ENCODE measurements at regions not wholly inside any gene's neighbourhood (a gene's known extent, or its start where the extent isn't known, plus 50 kb on each side); places are given as distances from the start of the nearest gene placed in this dataset.

- CTCF ChIA-PET (ENCODE audit: low intra/inter-chr PET ratio, low total read pairs): no interaction called here
- Histone ChIP-seq H4K20me1 (ENCODE audit: insufficient read depth, low read length) (no peaks in the 10 kb centered on the region), H3K79me2 (ENCODE audit: insufficient read depth, low read length) (no peaks in the 10 kb centered on the region), H2AFZ (ENCODE audit: low read length) (no peak overlapping the region), H3K9ac (ENCODE audit: insufficient read depth, low read depth, low read length) (no peak overlapping the region), H3K4me3 (replicated peaks in 1 of 3; ENCODE audit: insufficient read depth in 1 of 3, low read depth in 2 of 3, low read length in 3 of 3) (no peak overlapping the region), H3K4me1 (ENCODE audit: insufficient read depth, low read length) (no peaks in the 10 kb centered on the region), H3K36me3 (replicated peaks in 1 of 2; ENCODE audit: control insufficient read depth in 1 of 2, insufficient read depth in 2 of 2, low read length in 2 of 2) (no peaks in the 10 kb centered on the region), H3K27me3 (ENCODE audit: control insufficient read depth in 1 of 2, insufficient read depth in 2 of 2, low read length in 2 of 2) (no peaks in the 10 kb centered on the region; a peak in 1 of 5 replicates), H3K27ac (ENCODE audit: extremely low read length, insufficient read depth, low read length) (no peak overlapping the region), H3K9me3 (ENCODE audit: low read length) (no peaks in the 10 kb centered on the region), H3K4me2 (ENCODE audit: low read depth, low read length) (no peak overlapping the region)
- in situ Hi-C loops (cut with HindIII; ENCODE audit: extremely low pct_ligation_motif_present, low pct_unique_long_range_greater_than_20kb) (no loop called here), intact Hi-C loops (cut with micrococcal nuclease; ENCODE audit: unreplicated experiment) (no loop called here)
- DNase-seq (ENCODE audit: low spot score): no peak
- peak; percentile 60 to 82 for TF ChIP-seq MAFK (conservative IDR thresholded peaks at IDR 0.05 in 1 of 2, IDR thresholded peaks at IDR 0.05 in 1 of 2; ENCODE audit: low read length in 2 of 2)
- no peak for TF ChIP-seq DMAP1 (CRISPR knock-in tag; IDR thresholded peaks at IDR 0.05)
- TF ChIP-seq MAFF (IDR thresholded peaks at IDR 0.05; ENCODE audit: low read depth, low read length): peak; percentile 67
- POLR2A ChIA-PET: no interaction called here
- FAIRE-seq: no peak
- no peak for ATAC-seq
- WGBS (ENCODE audit: low lambda C conversion rate): 3% methylated on average over 3 of the region's 3 CpGs
- BruUV-seq (replicated peaks): no TSS peak
Observed at GRCh38 chr16:23009075-23009474, 140.2 kb downstream of the USP31 start.

- no peak overlapping the region for H2AFZ ChIP-seq (ENCODE audit: low read length)
- H3K9me3 ChIP-seq (ENCODE audit: low read length): no peaks in the 10 kb centered on the region
- H3K27ac ChIP-seq (ENCODE audit: extremely low read length, insufficient read depth, low read length): no peak overlapping the region
- TF ChIP-seq ELF4 (CRISPR knock-in tag; IDR thresholded peaks at IDR 0.05; ENCODE audit: borderline replicate concordance) (no peak), STAG1 (CRISPR knock-in tag; IDR thresholded peaks at IDR 0.05) (no peak), CREB1 (IDR thresholded peaks at IDR 0.05) (peak; percentile 86), CREB1 (CRISPR knock-in tag; IDR thresholded peaks at IDR 0.05) (no peak), ZNF510 (CRISPR knock-in tag; IDR thresholded peaks at IDR 0.05; ENCODE audit: low read depth) (no peak), ZBTB1 (CRISPR knock-in tag; IDR thresholded peaks at IDR 0.05; ENCODE audit: borderline replicate concordance) (no peak)
- H3K27me3 ChIP-seq (ENCODE audit: control insufficient read depth in 1 of 2, insufficient read depth in 2 of 2, low read length in 2 of 2): no peaks in the 10 kb centered on the region; a peak in 1 of 5 replicates
- POLR2A ChIA-PET: no interaction called here
- 3% methylated on average over 7 of the region's 7 CpGs for WGBS (ENCODE audit: low lambda C conversion rate)
- H3K4me3 ChIP-seq (replicated peaks in 1 of 3; ENCODE audit: insufficient read depth in 1 of 3, low read depth in 2 of 3, low read length in 3 of 3): no peak overlapping the region
- FAIRE-seq: no peak
- no peak overlapping the region for H3K9ac ChIP-seq (ENCODE audit: insufficient read depth, low read depth, low read length)
- intact Hi-C loops (cut with micrococcal nuclease; ENCODE audit: unreplicated experiment) (no loop called here), in situ Hi-C loops (cut with HindIII; ENCODE audit: extremely low pct_ligation_motif_present, low pct_unique_long_range_greater_than_20kb) (no loop called here)
- no peaks in the 10 kb centered on the region for H3K79me2 ChIP-seq (ENCODE audit: insufficient read depth, low read length)
- H4K20me1 ChIP-seq (ENCODE audit: insufficient read depth, low read length): no peaks in the 10 kb centered on the region
- no TSS peak for BruUV-seq (replicated peaks)
- no peak for DNase-seq (ENCODE audit: low spot score)
- H3K4me2 ChIP-seq (ENCODE audit: low read depth, low read length): no peak overlapping the region
- ATAC-seq: no peak
- CTCF ChIA-PET (ENCODE audit: low intra/inter-chr PET ratio, low total read pairs): no interaction called here
- no peaks in the 10 kb centered on the region for H3K4me1 ChIP-seq (ENCODE audit: insufficient read depth, low read length)
- H3K36me3 ChIP-seq (replicated peaks in 1 of 2; ENCODE audit: control insufficient read depth in 1 of 2, insufficient read depth in 2 of 2, low read length in 2 of 2): no peaks in the 10 kb centered on the region
Observed at GRCh38 chr16:23008041-23008440, 141.2 kb downstream of the USP31 start.
